NT2/D1 (cell line): ENCODE measurements at regions not wholly inside any gene's neighbourhood (a gene's known extent, or its start where the extent isn't known, plus 50 kb on each side); places are given as distances from the start of the nearest gene placed in this dataset.

Source experiments
- SUZ12 ChIP-seq: IDR thresholded peaks from 2 replicates; pipeline ENCODE4 v1.6.1; 2011; ENCODE audit not compliant: insufficient read length, insufficient read depth; ENCODE audit errors: extremely low read depth
- YY1 ChIP-seq: IDR thresholded peaks from 2 replicates; pipeline ENCODE4 v1.6.1; 2011; ENCODE audit not compliant: insufficient read length, insufficient read depth
- ZNF274 ChIP-seq: IDR thresholded peaks from 2 replicates; pipeline ENCODE4 v1.6.1; 2011; ENCODE audit warnings: mild to moderate bottlenecking, low read depth, low read length

GRCh38 chr3:31213869-31214486, 318.7 kb upstream of the STT3B start:
- no peak for TF ChIP-seq SUZ12
- no peak for TF ChIP-seq YY1
- TF ChIP-seq ZNF274 = no peak
